ENCODE measurements at regions not wholly inside any gene's neighbourhood (a gene's known extent, or its start where the extent isn't known, plus 50 kb on each side); places are given as distances from the start of the nearest gene placed in this dataset.

- TF ChIP-seq CTCF (conservative IDR thresholded peaks at IDR 0.05) (no peak), EZH2 (IDR thresholded peaks at IDR 0.05; ENCODE audit: low read depth) (no peak)
These were observed 171.8 kb downstream of the TTLL2 start for GRCh38 chr6:167496707-167497106.

Measured in PC-9 (cell line).